Fibroblast of villous mesenchyme (primary cell): ENCODE measurements at regions not wholly inside any gene's neighbourhood (a gene's known extent, or its start where the extent isn't known, plus 50 kb on each side); places are given as distances from the start of the nearest gene placed in this dataset.
"Not testable (repeated sequence)": the region's sequence is repeated elsewhere in the genome, so short reads cannot be mapped to it uniquely, and the experiment has no call there.

Experiments used
- DNase-seq: peaks from one replicate; pipeline ENCODE4 v3.0.0-alpha.2; 2010; ENCODE audit warnings: low read depth
- H3K4me3 ChIP-seq: 2 replicates; pipeline ENCODE4 v1.5.1; 2011; ENCODE audit warnings: low read depth, mild to moderate bottlenecking, low read length
- CTCF ChIP-seq: IDR thresholded peaks from 2 replicates; pipeline ENCODE4 v1.5.1; 2012; ENCODE audit warnings: low read depth, mild to moderate bottlenecking, low read length; ENCODE audit not compliant: insufficient read depth

- DNase-seq = no peak
- TF ChIP-seq CTCF = no peak
- no peak overlapping the region for H3K4me3 ChIP-seq
Measured at GRCh38 chr4:184958127-184958922, 60.0 kb upstream of the HELT start.

- DNase-seq = no peak
- H3K4me3 ChIP-seq = no peak overlapping the region
- no peak for TF ChIP-seq CTCF
Measured at GRCh38 chr4:184958923-184959210, 59.4 kb upstream of the HELT start.

- TF ChIP-seq CTCF = no peak
- no peak overlapping the region for H3K4me3 ChIP-seq
- DNase-seq = no peak
Measured at GRCh38 chr4:184959309-184959708, 59.0 kb upstream of the HELT start.

- H3K4me3 ChIP-seq = no peak overlapping the region
- no peak for DNase-seq
- no peak for TF ChIP-seq CTCF
Measured at GRCh38 chr4:184959786-184960185, 58.5 kb upstream of the HELT start.

- DNase-seq = no peak
- TF ChIP-seq CTCF = no peak
- no peak overlapping the region for H3K4me3 ChIP-seq
Measured at GRCh38 chr4:184960505-184960971, 57.8 kb upstream of the HELT start.

- H3K4me3 ChIP-seq = no peak overlapping the region
- no peak for TF ChIP-seq CTCF
- no peak for DNase-seq
Measured at GRCh38 chr4:184961660-184962059, 56.6 kb upstream of the HELT start.

GRCh38 chr4:184962125-184962638, 56.1 kb upstream of the HELT start:
- H3K4me3 ChIP-seq = no peak overlapping the region
- no peak for TF ChIP-seq CTCF
- no peak for DNase-seq

GRCh38 chr4:184965230-184966050, 52.9 kb upstream of the HELT start:
- not testable (repeated sequence) for H3K4me3 ChIP-seq, DNase-seq

- not testable (repeated sequence) for H3K4me3 ChIP-seq, DNase-seq
Measured at GRCh38 chr4:184966051-184966691, 52.1 kb upstream of the HELT start.
